ENCODE measurements at regions not wholly inside any gene's neighbourhood (a gene's known extent, or its start where the extent isn't known, plus 50 kb on each side); places are given as distances from the start of the nearest gene placed in this dataset.
A peak's percentile ranks its signal among the peaks of the same experiment; 100 is the strongest.

- Histone ChIP-seq H3K9ac (ENCODE audit: low read depth in 1 of 2, low read length in 2 of 2) (no peak overlapping the region), H3K27ac (ENCODE audit: low read depth, low read length) (no peak overlapping the region), H3K4me3 (ENCODE audit: low read depth in 1 of 2, low read length in 2 of 2) (no peak overlapping the region), H3K4me1 (ENCODE audit: control insufficient read depth in 1 of 2, insufficient read depth in 2 of 2, low read length in 2 of 2) (peaks cover 27 to 30% of the 10 kb centered on the region in 2 donors), H3K36me3 (ENCODE audit: control insufficient read depth in 1 of 2, insufficient read depth in 2 of 2, low read length in 2 of 2) (no peaks in the 10 kb centered on the region), H3K9me3 (ENCODE audit: control insufficient read depth in 1 of 2, low read length in 2 of 2) (no peaks in the 10 kb centered on the region), H3K27me3 (ENCODE audit: control insufficient read depth in 1 of 2, insufficient read depth in 2 of 2, low read length in 2 of 2) (no peaks in the 10 kb centered on the region)
Measured at GRCh38 chr20:50459124-50459918, 50.9 kb upstream of the PTPN1 start.

DNA sequence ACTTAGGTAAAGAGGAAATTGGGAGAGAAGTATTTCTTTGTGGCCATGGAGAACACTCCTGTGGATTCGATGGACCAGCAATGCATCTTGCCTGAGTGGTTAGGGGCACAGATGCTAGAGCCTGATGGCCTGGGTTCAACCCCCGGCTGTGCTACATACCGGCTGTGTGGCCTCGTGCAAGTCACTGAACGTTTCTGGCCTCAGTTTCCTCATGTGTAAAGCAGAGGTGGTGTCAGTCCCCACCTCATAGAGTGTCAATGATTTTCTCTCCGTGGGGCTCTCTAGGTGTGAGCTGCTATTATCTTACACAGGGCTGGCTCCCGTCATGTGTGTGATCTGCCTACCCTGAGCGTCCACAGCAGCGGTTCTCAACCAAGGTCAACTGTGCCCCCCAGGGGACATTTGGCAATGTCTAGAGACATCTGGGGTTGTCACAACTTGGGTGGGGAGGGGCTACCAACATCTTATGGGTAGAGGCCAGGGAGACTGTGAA, 50.0 kb upstream of the PTPN1 start:
- no peaks in the 10 kb centered on the region for H3K27me3 ChIP-seq (ENCODE audit: control insufficient read depth in 1 of 2, insufficient read depth in 2 of 2, low read length in 2 of 2)
- H3K4me1 ChIP-seq (ENCODE audit: control insufficient read depth in 1 of 2, insufficient read depth in 2 of 2, low read length in 2 of 2): peaks cover 30 to 31% of the 10 kb centered on the region in 2 donors
- H3K4me3 ChIP-seq (ENCODE audit: low read depth in 1 of 2, low read length in 2 of 2): no peak overlapping the region
- H3K36me3 ChIP-seq (ENCODE audit: control insufficient read depth in 1 of 2, insufficient read depth in 2 of 2, low read length in 2 of 2): no peaks in the 10 kb centered on the region
- peak overlapping the region in 1 of 2 donors; percentile 44 for H3K9ac ChIP-seq (ENCODE audit: low read depth in 1 of 2, low read length in 2 of 2)
- H3K27ac ChIP-seq (ENCODE audit: low read depth, low read length): no peak overlapping the region
- H3K9me3 ChIP-seq (ENCODE audit: control insufficient read depth in 1 of 2, low read length in 2 of 2): no peaks in the 10 kb centered on the region

Data from duodenal mucosa (tissue), 2 donors.